Natural killer cell (primary cell): ENCODE measurements at regions not wholly inside any gene's neighbourhood (a gene's known extent, or its start where the extent isn't known, plus 50 kb on each side); places are given as distances from the start of the nearest gene placed in this dataset.

ENCODE experiments used
- ATAC-seq, 3 donors: fragments of 150-1000 bp in 2 of 3; fragments of 200-7000 bp in 1 of 3; cut with Tn5 transposase; 1 replicate in 1 of 3; 2 replicates in 2 of 3; pipeline ENCODE4 v1.10.0; 2021; ENCODE audit warnings: mild to moderate bottlenecking in 2 of 3, moderate library complexity in 2 of 3
- DNase-seq, 2 donors: peaks; one replicate each; pipeline versions ENCODE4 v3.0.0 to v3.0.0-alpha.2; 2013 to 2021; ENCODE audit warnings: mixed read lengths in 1 of 2
- H3K27ac ChIP-seq: one replicate; pipeline ENCODE4 v1.5.1; 2013; ENCODE audit warnings: mild to moderate bottlenecking, low read length
- H3K27me3 ChIP-seq: one replicate; pipeline ENCODE4 v1.6.1; 2013; ENCODE audit warnings: low read length; ENCODE audit not compliant: control insufficient read depth, insufficient read depth
- H3K36me3 ChIP-seq: one replicate; pipeline ENCODE4 v1.6.1; 2013; ENCODE audit warnings: low read length; ENCODE audit not compliant: control insufficient read depth, insufficient read depth
- H3K4me1 ChIP-seq: one replicate; pipeline ENCODE4 v1.6.1; 2013; ENCODE audit warnings: low read length; ENCODE audit not compliant: control insufficient read depth, insufficient read depth
- H3K4me3 ChIP-seq: one replicate; pipeline ENCODE4 v1.5.1; 2013; ENCODE audit warnings: low read length
- H3K9me3 ChIP-seq: one replicate; pipeline ENCODE4 v1.6.1; 2013; ENCODE audit warnings: low read length; ENCODE audit not compliant: control insufficient read depth, insufficient read depth
- H3K27ac Mint-ChIP-seq, 2 donors: one replicate each; pipeline ENCODE4 v1.8.0; 2022; ENCODE audit warnings: mild to moderate bottlenecking in 2 of 2, mixed read lengths in 2 of 2, moderate library complexity in 1 of 2
- H3K27me3 Mint-ChIP-seq, 2 donors: one replicate each; pipeline ENCODE4 v1.8.0; 2022; ENCODE audit warnings: low read depth in 2 of 2, mixed read lengths in 2 of 2
- H3K36me3 Mint-ChIP-seq: one replicate; pipeline ENCODE4 v1.8.0; 2022; ENCODE audit warnings: mixed read lengths
- H3K4me1 Mint-ChIP-seq, 2 donors: one replicate each; pipeline ENCODE4 v1.8.0; 2022; ENCODE audit warnings: mixed read lengths in 2 of 2
- H3K4me3 Mint-ChIP-seq: one replicate; pipeline ENCODE4 v1.8.0; 2022; ENCODE audit warnings: mild to moderate bottlenecking, moderate library complexity, mixed read lengths
- H3K9me3 Mint-ChIP-seq, 2 donors: one replicate each; pipeline ENCODE4 v1.8.0; 2022; ENCODE audit warnings: mixed read lengths in 2 of 2
- CTCF ChIP-seq: fragments of 200-600 bp; IDR thresholded peaks from one replicate; pipeline ENCODE4 v1.8.0; 2022; ENCODE audit warnings: antibody characterized with exemption
- WGBS: methylation state at CpG from one replicate; pipeline ENCODE4 v1.1.7; 2013; ENCODE audit warnings: missing lambda C conversion rate; ENCODE audit not compliant: insufficient coverage; 5-methylcytosine and 5-hydroxymethylcytosine counted together
- intact Hi-C: fragments of 100-400 bp; cut with micrococcal nuclease; formaldehyde crosslinking; loops from one replicate; pipeline ENCODE4 v1.14.2; 2022

GRCh38 chr21:27681841-27682240 lies 715.0 kb upstream of the ADAMTS5 start:
- no peak overlapping the region for H3K27ac Mint-ChIP-seq
- peaks cover 0 to 3% of the 10 kb centered on the region in 2 donors for H3K9me3 Mint-ChIP-seq
- Histone ChIP-seq H3K4me1 (no peaks in the 10 kb centered on the region), H3K27ac (no peak overlapping the region), H3K9me3 (no peaks in the 10 kb centered on the region), H3K36me3 (no peaks in the 10 kb centered on the region), H3K4me3 (no peak overlapping the region), H3K27me3 (no peaks in the 10 kb centered on the region)
- DNase-seq (no peak), ATAC-seq (no peak)
- intact Hi-C loops = no loop called here
- WGBS = 75% methylated on average over 2 of the region's 2 CpGs
- H3K4me1 Mint-ChIP-seq = no peaks in the 10 kb centered on the region
- no peaks in the 10 kb centered on the region for H3K27me3 Mint-ChIP-seq
- H3K36me3 Mint-ChIP-seq = no peaks in the 10 kb centered on the region
- no peak for TF ChIP-seq CTCF
- no peak overlapping the region for H3K4me3 Mint-ChIP-seq

GRCh38 chr21:27681038-27681437 lies 714.1 kb upstream of the ADAMTS5 start:
- intact Hi-C loops = no loop called here
- Histone ChIP-seq H3K27ac (no peak overlapping the region), H3K9me3 (no peaks in the 10 kb centered on the region), H3K36me3 (no peaks in the 10 kb centered on the region), H3K27me3 (no peaks in the 10 kb centered on the region), H3K4me1 (no peaks in the 10 kb centered on the region), H3K4me3 (no peak overlapping the region)
- Mint-ChIP-seq H3K36me3 (no peaks in the 10 kb centered on the region), H3K4me1 (no peaks in the 10 kb centered on the region), H3K4me3 (no peak overlapping the region), H3K27ac (no peak overlapping the region), H3K9me3 (peaks cover 0 to 3% of the 10 kb centered on the region in 2 donors), H3K27me3 (no peaks in the 10 kb centered on the region)
- TF ChIP-seq CTCF = no peak
- no peak for ATAC-seq
- no peak for DNase-seq

GRCh38 chr21:27680181-27680580 lies 713.3 kb upstream of the ADAMTS5 start:
- H3K9me3 ChIP-seq = no peaks in the 10 kb centered on the region
- ATAC-seq (no peak), DNase-seq (no peak)
- H3K36me3 ChIP-seq = no peaks in the 10 kb centered on the region
- no peak for TF ChIP-seq CTCF
- H3K27me3 Mint-ChIP-seq = no peaks in the 10 kb centered on the region
- no peaks in the 10 kb centered on the region for H3K4me1 ChIP-seq
- H3K4me3 ChIP-seq = no peak overlapping the region
- H3K4me3 Mint-ChIP-seq = no peak overlapping the region
- no peaks in the 10 kb centered on the region for H3K27me3 ChIP-seq
- no peak overlapping the region for H3K27ac Mint-ChIP-seq
- H3K4me1 Mint-ChIP-seq = no peaks in the 10 kb centered on the region
- no peaks in the 10 kb centered on the region for H3K36me3 Mint-ChIP-seq
- no peak overlapping the region for H3K27ac ChIP-seq
- intact Hi-C loops = no loop called here
- peaks cover 0 to 3% of the 10 kb centered on the region in 2 donors for H3K9me3 Mint-ChIP-seq

- 69% methylated on average over 2 of the region's 2 CpGs for WGBS
- intact Hi-C loops = no loop called here
- Mint-ChIP-seq H3K4me1 (no peaks in the 10 kb centered on the region), H3K27me3 (no peaks in the 10 kb centered on the region), H3K27ac (no peak overlapping the region), H3K4me3 (no peak overlapping the region), H3K36me3 (no peaks in the 10 kb centered on the region), H3K9me3 (peaks cover 0 to 6% of the 10 kb centered on the region in 2 donors)
- Histone ChIP-seq H3K36me3 (no peaks in the 10 kb centered on the region), H3K4me3 (no peak overlapping the region), H3K27me3 (no peaks in the 10 kb centered on the region), H3K9me3 (no peaks in the 10 kb centered on the region), H3K27ac (no peak overlapping the region), H3K4me1 (no peaks in the 10 kb centered on the region)
- DNase-seq (no peak), ATAC-seq (no peak)
- TF ChIP-seq CTCF = no peak
Measured at GRCh38 chr21:27678511-27678910, 711.6 kb upstream of the ADAMTS5 start.
